Bronchial epithelial cell (primary cell): ENCODE measurements at regions not wholly inside any gene's neighbourhood (a gene's known extent, or its start where the extent isn't known, plus 50 kb on each side); places are given as distances from the start of the nearest gene placed in this dataset.

Experiments
- DNase-seq: peaks from one replicate; pipeline ENCODE4 v3.0.0-alpha.2; 2010; ENCODE audit warnings: low read depth
- FAIRE-seq: peaks from 2 replicates; lab custom pipeline; 2011; peaks lifted over from hg19 to GRCh38; lab: Jason Lieb, UNC
- H3K27me3 ChIP-seq: 2 replicates; pipeline ENCODE4 v1.5.1; 2011; ENCODE audit warnings: low read length; ENCODE audit not compliant: control insufficient read depth, insufficient read depth
- H3K36me3 ChIP-seq: 2 replicates; pipeline ENCODE4 v1.5.1; 2011; ENCODE audit warnings: low read length; ENCODE audit not compliant: control insufficient read depth, insufficient read depth
- H3K4me3 ChIP-seq: 2 replicates; pipeline ENCODE4 v1.5.1; 2011; ENCODE audit warnings: mild to moderate bottlenecking, low read depth, low read length, control low read depth
- CTCF ChIP-seq: IDR thresholded peaks from 2 replicates; pipeline ENCODE4 v1.5.1; 2011; ENCODE audit warnings: mild to moderate bottlenecking, moderate library complexity, low read length, control low read depth, inconsistent platforms; ENCODE audit not compliant: insufficient read depth, severe bottlenecking

DNA sequence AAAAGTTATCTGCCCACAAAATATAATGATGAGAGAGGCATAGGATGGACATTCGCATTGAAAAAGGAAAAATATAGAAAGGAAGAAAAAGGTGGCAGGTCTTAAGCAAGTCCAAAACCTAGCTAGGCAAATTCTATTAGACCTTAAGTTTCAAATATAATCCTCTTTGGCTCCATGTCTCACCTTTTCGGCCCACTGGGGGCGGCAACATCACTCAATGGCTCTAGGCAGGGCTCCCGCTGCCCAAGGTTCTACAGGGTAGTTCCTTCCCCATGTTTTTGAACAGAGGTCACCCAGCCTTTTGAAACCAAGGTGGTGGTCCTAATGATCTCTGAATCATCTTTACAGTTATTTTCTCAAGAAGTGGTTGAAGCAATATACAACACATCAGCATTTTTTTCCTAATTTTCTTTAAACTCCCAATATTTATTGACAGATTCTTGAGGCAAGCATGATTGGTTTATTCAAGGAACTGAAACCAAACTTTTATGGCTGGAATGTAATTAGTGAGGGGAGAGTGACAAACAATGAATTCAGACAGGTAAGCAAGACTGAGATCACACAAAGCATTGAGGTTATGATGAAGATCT is 309.4 kb downstream of the ANTXR2 start:
- Histone ChIP-seq H3K4me3 (no peak overlapping the region), H3K36me3 (no peaks in the 10 kb centered on the region), H3K27me3 (no peaks in the 10 kb centered on the region)
- no peak for DNase-seq
- no peak for TF ChIP-seq CTCF
- FAIRE-seq, result no peak

- no peak for TF ChIP-seq CTCF
- Histone ChIP-seq H3K4me3 (no peak overlapping the region), H3K36me3 (no peaks in the 10 kb centered on the region), H3K27me3 (no peaks in the 10 kb centered on the region)
- DNase-seq (no peak), FAIRE-seq (no peak)
Measured at GRCh38 chr4:79759793-79760192, 313.2 kb downstream of the ANTXR2 start.

- no peak for TF ChIP-seq CTCF
- Histone ChIP-seq H3K4me3 (no peak overlapping the region), H3K27me3 (no peaks in the 10 kb centered on the region), H3K36me3 (no peaks in the 10 kb centered on the region)
- DNase-seq (no peak), FAIRE-seq (no peak)
Measured at GRCh38 chr4:79757600-79757999, 315.4 kb downstream of the ANTXR2 start.

- Histone ChIP-seq H3K36me3 (no peaks in the 10 kb centered on the region), H3K27me3 (no peaks in the 10 kb centered on the region), H3K4me3 (no peak overlapping the region)
- TF ChIP-seq CTCF, result no peak
- FAIRE-seq, result no peak
- DNase-seq, result no peak
Measured at GRCh38 chr4:79756140-79756895, 316.7 kb downstream of the ANTXR2 start.

DNA sequence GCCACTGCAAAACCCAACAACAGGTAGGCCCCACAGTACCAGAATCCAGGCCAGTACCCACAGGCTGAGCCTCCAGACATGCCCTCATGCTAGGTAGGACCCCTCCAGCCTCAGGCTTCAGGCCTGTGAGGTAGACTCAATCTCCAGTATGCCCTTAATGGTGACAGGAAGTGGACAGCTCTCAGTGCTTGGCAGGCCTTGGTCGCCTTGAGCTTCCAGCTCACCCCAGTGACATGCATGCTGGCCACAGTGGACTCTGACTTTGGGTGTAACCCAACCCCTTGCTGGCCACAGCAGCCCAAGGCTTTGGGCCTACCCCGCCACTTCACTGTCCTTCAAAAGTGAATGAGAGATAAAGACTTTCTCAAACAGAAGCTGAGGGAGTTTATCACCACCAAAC is 324.2 kb downstream of the ANTXR2 start:
- no peak for TF ChIP-seq CTCF
- DNase-seq, result no peak
- Histone ChIP-seq H3K36me3 (no peaks in the 10 kb centered on the region), H3K4me3 (no peak overlapping the region), H3K27me3 (no peaks in the 10 kb centered on the region)
- peak; percentile 70 for FAIRE-seq
